CD4-positive, alpha-beta T cell treated with Interferon alpha-2 for 1 hour (primary cell): ENCODE measurements at regions not wholly inside any gene's neighbourhood (a gene's known extent, or its start where the extent isn't known, plus 50 kb on each side); places are given as distances from the start of the nearest gene placed in this dataset.
"Not testable (repeated sequence)": the region's sequence is repeated elsewhere in the genome, so short reads cannot be mapped to it uniquely, and the experiment has no call there.

ENCODE experiments used
- DNase-seq, 2 donors: peaks; one replicate each; pipeline ENCODE4 v3.0.0-alpha.2; 2020 to 2022

DNA sequence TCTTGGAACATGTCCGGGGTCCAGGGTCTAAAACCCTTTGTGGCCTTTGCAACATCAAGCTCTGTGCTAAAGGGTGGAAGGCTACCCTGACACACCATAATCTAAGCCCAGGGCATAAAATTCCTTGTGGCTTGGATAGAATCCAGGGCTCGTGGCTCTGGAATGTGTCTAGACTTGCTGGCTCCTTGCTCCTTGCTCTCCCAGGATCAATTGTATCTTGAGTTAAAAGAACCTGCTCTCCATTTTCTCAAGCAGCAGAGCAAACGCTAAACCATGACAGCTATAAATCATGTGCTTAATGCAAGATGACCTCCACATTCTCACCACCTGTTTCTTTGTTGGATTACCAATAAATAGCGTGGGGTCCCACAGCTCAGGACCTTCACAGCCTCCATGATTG is 1140.9 kb upstream of the TMPRSS15 start:
- DNase-seq: not testable (repeated sequence)

DNA sequence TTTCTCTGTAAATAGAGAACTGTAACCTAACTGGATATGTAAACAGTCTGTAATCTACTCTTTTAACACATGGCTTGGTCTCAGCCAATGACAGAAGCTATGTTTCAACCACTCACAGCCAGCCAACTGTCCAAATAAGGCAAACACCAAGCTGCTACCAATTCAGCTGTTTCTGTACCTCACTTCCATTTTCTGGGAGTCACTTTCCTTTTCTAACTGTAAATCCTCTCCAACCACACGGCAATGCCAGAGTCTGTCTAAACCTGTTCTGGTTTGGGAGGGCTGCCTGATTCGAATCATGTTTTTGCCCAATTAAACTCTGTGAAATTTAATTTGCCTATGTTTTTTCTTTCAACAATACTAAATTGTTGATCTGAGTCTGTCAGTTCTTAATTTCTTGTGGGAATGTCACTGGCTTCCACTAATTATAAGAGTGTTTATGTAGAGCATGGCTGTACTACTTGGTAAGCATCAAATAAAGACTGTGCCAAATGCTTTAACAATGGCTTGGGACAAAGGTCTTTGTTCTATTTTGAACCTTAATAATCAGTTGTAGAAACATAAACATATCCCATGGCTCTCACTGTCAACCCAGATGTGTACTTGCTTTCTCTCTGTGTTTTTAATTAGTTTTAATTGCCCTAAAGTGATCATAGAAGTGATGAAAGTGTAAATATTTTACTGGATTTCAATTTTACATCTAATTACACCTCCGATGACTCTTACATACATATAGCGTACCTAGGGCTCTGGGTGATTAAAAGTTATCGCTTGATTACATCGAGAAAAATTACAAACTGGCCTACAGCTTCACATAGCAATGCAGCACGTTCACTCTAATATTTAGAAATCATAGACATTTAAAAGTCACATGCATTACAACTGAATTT is 1144.6 kb upstream of the TMPRSS15 start:
- DNase-seq: no peak

DNA sequence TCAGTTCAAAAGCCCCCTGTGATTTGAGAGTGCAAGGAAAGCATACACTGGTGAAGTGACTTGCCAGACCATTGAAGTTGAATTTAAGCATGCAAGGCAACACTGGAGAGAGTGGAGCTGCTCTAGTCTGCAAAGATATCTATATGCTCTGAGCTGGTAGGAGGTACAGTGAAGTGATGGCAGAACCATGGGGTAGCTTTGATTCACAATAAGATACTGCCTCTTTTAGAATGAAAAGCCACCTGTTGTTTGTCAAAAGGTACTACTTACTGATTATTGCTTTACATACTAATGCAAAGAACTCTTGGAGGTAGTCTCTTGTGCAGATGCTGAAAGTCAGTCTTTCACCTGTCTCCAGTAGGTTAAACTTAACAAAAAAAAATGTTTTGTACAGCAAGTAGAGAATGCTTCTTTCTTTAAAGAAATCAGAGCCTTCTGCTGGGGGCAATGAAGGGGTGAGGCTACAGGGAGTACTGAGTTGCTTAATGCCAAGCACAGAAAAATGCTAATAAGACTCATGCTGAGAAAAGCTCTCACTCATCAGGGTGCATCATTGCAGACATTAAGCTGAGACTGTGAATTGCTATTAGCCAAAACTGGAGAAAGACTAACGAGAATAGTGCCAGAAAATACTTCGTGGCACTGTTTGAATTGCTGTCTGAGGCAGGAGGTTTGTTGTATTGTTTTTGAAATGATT is 1150.5 kb upstream of the TMPRSS15 start:
- DNase-seq: no peak

DNA sequence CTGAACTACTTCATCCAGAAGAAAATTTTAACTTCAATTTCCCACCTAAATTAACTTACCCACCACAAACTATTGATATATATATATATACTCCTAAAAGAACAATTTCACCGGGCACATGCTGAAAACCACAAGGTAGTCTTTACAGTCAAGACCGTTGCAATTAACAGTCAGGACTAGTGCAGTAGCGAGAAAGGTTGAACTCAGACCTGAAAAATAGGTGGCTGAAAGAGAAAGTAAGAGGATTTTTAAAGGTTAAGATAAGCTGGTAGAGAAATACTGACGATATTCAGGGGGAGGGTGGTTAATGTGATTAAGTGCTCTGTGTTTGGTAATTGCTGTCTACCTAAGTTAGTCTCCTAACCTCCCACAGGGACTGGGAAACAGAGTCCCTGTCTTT is 1153.5 kb upstream of the TMPRSS15 start:
- no peak for DNase-seq

DNA sequence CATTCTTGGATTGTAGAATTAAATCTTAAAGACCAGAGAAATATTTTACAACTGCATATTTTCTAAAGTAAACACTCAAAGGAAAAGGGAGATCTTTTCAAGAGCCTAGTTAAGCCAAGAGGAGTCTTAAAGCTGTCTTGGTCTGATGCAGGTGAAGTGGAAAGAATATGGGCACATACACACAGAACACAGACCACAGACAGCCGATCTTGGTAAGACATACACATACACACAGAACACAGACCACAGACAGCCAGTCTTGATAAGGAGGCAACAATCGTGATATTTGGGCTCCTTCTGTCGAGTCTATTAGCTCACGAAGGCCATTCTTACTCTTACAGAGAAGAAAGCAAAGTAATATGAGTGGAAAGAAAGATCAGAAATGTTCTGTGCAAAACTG is 1153.9 kb upstream of the TMPRSS15 start:
- no peak for DNase-seq

DNA sequence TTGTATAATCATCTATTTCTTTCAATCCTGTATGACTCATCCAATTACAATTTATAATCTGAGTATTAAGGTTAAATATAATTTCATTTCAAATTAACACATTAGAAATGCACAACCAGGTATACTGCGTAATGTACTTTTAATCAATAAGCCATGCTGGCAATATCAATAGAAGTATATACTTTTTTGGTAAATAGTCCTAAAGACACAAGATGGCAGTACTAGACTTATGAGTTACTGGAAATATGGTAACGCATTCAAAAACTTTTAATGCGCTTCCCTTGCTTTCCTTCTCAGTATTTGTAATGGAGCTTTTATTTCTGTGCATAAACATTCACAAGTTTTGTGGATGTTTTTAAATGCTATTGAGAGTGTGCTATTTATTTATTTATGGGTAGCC is 1162.0 kb upstream of the TMPRSS15 start:
- DNase-seq: no peak

DNA sequence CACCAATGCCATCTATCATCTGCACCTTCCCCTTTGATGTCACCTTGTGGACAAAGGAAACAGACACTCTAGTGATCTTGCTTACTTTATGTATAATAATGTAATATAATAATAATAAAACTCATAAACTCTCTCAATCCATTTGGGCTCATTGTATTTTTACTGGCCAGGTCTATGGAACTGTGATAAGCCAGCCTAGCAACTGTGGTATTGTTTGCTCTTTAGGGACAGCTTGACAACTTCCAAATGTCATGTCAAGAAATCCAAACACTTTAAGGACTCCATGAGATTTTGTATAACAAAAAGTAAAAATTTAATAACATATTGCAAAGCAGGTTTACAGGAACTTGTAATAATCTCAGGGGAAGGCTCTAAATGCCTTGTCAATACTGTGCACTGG is 1163.4 kb upstream of the TMPRSS15 start:
- no peak for DNase-seq

DNA sequence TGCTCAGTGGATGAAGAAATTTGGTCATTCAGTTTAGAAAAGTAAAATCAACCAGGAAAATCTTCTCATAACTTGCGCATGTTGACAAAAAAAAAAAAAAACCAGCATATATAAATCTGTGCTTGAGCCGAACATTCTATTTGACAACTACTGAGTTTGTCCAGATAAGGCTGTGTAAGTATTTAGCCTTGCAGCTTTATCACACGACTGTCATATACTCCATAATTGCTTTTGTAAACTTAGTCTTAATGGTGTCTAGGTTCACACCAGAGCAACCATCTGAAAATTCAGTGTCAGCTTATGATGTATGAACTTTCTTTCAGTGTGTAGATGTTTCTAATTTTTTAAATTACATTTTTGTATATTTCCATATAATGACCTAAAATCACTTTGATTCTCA is 1173.8 kb upstream of the TMPRSS15 start:
- DNase-seq: no peak

DNA sequence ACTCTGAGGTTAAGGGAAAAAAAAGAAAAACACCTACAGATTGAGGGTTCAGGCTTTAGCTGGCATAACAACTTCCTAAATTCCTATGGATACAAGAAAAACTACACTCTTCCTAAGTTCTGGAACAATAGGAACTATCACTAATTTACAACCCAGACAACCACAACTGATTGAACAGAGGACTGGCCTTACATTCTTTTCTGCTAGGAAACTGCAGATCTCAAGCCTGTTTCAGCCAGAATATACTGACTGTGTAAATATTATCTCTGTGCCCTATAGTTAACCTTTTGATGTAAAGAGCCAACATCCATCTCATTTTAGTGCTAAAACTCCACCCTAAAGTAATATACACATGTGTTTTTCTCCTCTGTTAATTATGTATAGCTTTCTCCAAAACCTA is 1186.5 kb upstream of the TMPRSS15 start:
- no peak for DNase-seq

DNA sequence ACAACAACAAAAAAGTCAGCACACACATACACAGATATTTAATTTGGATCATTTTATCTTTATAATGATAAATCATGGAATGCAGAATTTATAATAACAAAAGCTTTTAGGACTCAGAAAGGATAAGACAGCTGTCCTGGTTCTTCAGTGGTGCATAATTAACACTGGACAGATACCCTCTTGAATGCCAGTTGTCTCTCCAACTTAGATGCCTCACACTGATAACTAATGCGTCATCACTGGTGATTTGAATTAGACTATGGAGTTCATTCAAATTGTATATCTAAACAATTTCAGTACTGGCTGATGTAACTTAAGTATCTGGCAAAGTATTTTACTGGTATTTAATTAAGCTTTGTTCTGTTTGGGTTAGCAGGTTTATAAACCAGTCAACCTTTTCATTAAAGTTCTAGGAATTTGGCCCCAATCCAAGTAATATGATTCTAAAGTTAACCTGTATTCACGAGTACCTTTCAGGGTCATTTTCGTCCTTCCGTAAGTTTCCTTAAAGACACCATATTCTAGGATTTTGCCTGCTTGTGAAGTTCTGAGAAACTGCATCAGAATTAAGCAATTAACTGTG is 1199.5 kb upstream of the TMPRSS15 start:
- no peak for DNase-seq

DNA sequence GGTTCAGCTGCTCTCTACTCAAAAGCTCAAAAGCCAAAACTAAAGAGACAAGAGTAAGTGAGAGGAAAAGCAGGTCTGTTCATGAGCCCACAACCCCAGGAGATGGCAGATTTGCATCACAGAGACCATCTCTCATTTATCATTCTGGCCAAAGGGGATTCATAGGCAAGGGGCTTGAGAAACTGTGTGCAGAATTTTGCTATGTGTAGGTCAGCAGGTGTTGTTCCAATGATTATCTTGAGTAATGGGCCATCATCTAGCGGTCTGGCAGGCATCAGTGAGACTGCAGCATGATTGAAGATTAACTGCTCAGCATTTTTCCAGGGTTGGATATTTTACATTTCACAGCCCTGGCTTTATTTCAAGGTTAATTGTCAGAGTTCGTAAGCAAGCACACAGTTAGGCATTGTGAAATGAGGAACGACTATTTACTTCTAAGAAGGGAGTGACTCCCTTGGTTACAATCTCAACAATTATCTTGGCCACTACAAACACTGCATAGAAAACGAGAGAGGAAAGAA is 1204.6 kb upstream of the TMPRSS15 start:
- no peak for DNase-seq

DNA sequence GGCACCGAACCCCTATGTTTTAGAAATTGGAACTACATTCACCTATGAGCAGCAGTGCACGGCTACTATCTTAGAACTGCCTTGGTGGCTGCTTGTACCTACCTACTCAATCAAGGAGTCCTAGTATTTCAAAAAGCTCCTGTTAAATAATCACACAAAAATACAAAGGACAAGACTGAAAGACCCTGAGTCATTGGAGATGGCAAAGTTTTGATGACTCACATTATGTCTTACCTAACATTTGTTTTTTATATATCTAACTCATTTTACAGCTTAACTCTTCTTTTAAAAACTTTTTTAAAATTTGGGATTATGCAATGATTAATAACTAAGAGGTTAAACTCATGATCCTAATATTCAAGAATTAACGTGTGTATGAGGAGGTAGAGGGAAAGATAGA is 1206.0 kb upstream of the TMPRSS15 start:
- DNase-seq: no peak

DNA sequence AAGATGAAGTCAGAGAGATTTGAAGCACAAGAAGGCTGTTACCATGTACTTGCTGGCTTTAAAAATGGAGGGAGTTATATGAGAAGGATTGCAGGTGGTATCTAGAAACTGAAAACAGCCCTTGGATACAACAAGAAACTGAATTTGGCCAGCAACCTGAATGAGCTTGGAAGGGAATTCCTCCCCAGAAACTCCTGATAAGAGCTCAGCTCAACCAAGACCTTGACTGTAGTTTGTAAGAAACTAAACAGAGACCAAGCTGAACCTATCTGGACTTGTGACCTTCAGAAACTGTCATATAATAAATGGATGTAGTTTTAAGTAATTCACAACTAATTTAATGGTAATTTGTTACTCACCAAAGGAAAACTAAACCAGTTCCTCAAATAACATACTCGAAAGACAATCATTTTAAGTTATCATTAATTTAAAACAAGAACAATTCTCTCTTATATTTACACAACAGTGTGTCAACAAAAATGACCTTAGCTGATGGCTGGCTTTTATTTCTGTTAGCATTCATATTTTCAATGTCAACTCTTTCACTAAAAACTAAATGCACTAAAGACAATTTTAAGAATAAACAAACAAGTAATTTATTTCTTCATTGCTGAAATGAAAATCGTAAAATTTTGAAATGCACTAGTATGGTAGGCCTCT is 1218.4 kb upstream of the TMPRSS15 start:
- DNase-seq: no peak

DNA sequence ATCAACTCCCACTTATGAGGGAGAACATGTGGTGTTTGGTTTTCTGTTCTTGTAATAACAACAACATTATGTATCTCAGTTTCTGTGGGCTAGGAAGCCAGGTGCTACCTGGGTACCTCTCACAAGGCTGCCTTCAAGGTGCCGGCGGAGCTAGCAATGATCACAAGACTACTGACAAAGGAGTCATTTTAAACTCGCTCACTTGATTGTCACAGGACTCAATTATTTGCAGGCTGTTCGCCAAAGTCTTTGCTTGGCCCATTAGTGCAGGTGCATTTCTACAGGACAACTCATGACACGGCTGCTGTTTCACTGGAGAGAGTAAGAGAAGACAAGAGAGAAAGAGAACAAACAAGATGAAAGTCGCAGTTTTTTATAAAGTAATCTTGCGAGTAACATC is 1237.4 kb upstream of the TMPRSS15 start:
- DNase-seq: no peak

DNA sequence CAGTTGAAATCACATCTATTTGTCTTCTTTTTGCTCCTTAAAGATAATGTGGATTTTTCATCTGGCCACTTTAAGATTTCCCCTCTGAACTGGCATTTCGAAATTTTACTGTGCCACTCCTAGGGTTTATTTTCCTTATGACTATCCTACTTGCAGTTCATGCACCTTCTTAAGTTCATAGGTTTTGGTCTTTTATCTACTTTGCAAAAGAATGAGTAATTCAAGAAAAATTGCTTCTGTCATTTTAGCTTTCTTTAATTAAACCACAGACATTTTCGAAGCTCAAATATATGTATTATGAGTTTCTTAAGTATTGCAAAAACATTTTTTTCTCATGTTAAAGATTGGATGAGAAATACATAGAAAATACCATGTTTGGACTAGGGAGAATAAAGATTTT is 1244.8 kb upstream of the TMPRSS15 start:
- DNase-seq: no peak

DNA sequence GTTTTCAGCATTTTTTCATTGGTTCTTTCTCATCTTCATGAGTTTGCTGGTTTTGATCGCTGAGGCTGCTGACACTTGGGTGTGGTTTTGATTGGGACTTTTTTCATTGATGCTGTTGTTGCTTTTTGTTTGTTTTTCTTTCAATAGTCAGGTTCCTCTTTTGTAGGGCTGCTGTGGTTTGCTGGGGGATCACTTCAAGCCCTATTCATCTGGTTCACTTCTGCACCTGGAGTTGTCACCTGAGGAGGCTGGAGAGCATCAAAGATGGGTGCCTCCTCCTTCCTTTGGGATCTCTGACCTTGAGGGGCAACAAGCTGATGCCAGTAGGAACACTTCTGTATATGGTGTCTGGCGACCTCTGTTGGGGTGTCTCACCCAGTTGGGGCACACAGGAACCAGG is 1279.9 kb upstream of the TMPRSS15 start:
- DNase-seq: no peak

DNA sequence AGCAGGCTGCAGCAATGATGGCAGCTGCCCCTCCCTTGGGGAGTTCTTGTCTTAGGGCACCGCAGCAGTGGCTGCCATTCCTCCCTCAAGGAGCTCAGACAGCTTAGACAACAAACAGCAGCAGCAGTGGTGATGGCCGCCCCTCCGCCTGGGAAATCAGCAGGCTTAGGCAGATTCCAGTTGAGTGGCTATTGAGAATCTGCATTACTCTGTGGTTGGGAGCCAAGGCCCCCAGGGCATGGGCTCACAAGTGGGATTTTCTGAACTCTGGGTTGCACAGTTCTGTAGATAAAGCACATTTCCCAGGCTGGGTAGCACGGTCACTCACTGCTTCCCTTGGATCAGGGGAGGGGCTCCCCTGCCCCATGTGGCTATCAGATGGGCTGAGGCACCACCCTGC is 1280.7 kb upstream of the TMPRSS15 start:
- no peak for DNase-seq

DNA sequence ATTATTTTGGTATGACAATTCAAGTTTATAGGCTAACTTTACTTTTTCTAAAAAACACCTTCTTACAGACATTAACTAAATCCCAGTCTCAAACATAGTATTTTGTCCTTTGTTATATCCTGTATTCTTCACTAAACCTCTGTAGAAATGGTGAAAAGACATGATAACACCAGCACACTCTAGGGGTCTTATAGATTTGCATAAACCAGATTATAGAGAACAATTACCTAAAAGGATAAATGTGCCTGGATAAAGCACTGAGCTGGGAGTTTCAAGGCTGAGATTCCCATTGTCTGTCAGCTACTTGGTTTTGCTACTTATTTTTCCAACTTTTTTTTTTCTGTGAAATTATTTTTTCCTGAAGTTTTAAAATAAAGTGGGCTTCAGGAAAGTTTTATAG is 1288.6 kb upstream of the TMPRSS15 start:
- DNase-seq: no peak

DNA sequence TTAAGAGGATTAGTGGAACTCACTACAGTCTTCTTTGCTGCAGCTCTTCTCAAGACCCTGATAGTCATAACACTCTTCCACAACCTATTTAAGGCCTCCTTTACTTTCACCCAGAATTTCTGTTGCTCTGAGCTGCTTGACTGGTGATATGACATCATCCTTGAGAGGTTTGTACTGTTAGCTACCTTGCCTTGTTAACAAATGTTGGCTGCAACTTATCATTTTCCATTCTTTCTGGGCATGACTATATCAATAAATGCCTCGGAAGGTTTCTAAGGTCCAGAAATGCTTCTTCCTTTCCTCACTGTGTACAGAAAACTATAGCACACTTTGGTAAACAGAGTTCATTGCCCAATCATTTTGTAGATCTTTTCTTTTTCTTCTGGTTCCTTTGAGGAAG is 1292.2 kb upstream of the TMPRSS15 start:
- no peak for DNase-seq

DNA sequence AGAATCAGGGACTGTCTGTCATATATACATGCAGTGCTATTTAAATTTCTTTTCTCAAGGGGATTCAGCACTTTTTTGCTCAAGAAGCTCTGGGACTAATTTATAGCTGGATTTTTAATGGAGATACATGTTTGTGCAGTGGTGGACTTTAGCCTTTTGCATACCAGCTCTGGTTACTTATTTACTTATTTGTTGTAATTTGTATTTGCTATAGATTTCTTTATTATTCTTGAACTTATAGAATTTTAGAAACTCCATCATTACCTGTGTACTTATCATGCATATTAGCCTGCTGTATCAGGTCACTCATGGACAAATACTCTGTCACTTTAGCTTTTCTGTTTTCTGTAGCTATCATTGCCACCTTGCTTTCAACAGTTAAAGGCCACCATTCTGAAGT is 1296.9 kb upstream of the TMPRSS15 start:
- DNase-seq: no peak

DNA sequence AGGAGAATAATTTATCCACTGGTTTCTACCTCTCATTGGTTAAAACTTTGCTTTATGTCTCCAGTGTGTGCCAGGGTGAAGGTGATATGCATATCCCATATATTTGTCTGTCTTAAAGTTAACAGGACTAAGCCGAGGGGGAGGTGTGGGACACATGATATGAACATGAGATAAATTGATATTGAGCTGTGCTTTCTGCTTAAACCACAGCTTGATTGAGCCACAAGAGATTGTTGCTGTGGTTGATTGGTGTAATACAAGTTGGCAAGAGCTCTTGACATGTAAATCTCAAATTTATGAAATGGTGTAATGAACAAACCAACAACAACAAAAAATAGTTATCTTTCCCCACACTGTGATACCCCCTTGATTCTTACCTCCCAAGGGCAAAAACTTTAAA is 1295.5 kb upstream of the NCAM2 start:
- no peak for DNase-seq

DNA sequence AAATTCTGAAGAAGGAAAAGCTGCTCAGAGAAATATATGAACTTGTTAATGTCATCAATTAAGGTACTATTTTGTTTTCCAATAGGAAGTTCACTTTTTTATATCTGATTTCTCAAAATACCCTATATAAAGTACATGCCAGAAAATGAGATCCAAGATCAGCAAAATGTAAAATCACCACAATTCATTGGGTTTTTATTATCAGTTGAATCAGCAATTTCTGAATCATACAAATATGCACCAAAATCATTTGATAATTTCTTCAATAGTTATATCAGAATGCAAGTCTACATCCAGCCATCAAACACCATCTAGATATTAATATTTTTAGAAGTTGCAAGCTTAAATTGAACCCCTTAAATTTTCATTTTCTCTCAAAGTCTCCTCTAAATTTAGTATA is 1293.4 kb upstream of the NCAM2 start:
- DNase-seq: no peak

DNA sequence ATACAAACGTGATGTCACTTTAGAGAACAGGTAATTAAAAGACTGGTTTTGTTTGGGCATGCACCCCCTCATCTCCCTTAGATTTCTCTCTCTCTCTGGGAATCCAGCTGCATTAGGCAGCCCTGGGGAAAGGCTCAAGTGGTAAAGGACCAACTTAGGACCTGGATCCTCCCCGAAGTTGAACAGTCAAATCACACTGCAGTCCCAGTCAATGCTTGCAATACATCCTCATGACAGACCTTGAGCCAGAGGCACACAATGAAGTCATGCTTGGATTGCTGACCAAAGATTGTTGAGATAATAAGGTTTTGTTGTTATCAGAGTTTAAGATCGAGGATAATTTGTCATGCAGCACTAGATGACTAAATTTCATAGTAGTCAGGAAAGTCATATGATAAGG is 1285.8 kb upstream of the NCAM2 start:
- no peak for DNase-seq
